ENCODE measurements at regions not wholly inside any gene's neighbourhood (a gene's known extent, or its start where the extent isn't known, plus 50 kb on each side); places are given as distances from the start of the nearest gene placed in this dataset.

GRCh38 chr2:128506534-128506933, 187.9 kb upstream of the HS6ST1 start:
- H3K9me3 ChIP-seq, result no peaks in the 10 kb centered on the region
- H3K4me3 ChIP-seq, result no peak overlapping the region
- H3K27me3 ChIP-seq, result no peaks in the 10 kb centered on the region
- no peaks in the 10 kb centered on the region for H3K36me3 ChIP-seq
- no peak for ATAC-seq
- no peaks in the 10 kb centered on the region for H3K4me1 ChIP-seq
- no peak for TF ChIP-seq POLR2AphosphoS5 (IDR thresholded peaks at IDR 0.05)
- no peak for TF ChIP-seq EP300 (IDR thresholded peaks at IDR 0.05)
- TF ChIP-seq CTCF (IDR thresholded peaks at IDR 0.05), result no peak
- TF ChIP-seq POLR2A (IDR thresholded peaks at IDR 0.05), result no peak
- H3K27ac ChIP-seq, result no peak overlapping the region
- WGBS, 2 donors (ENCODE audit: low coverage in 1 of 2), result 92% methylated on average over 2 of the region's 2 CpGs

- Histone ChIP-seq H3K27ac (no peak overlapping the region), H3K4me3 (no peak overlapping the region), H3K4me1 (peaks cover 0 to 10% (median 0%) of the 10 kb centered on the region in 3 donors), H3K36me3 (no peaks in the 10 kb centered on the region), H3K27me3 (no peaks in the 10 kb centered on the region), H3K9me3 (no peaks in the 10 kb centered on the region)
- ATAC-seq, result no peak
- TF ChIP-seq POLR2AphosphoS5 (IDR thresholded peaks at IDR 0.05), result no peak
- TF ChIP-seq POLR2A (IDR thresholded peaks at IDR 0.05), result no peak
- no peak for TF ChIP-seq CTCF (IDR thresholded peaks at IDR 0.05)
- TF ChIP-seq EP300 (IDR thresholded peaks at IDR 0.05), result no peak
- WGBS, 2 donors (ENCODE audit: low coverage in 1 of 2), result 43 to 64% methylated on average over 2 of the region's 4 CpGs
Measured at GRCh38 chr2:128510701-128511397, 192.2 kb upstream of the HS6ST1 start.

- H3K36me3 ChIP-seq, result no peaks in the 10 kb centered on the region
- H3K4me1 ChIP-seq, result peaks cover 0 to 10% (median 0%) of the 10 kb centered on the region in 3 donors
- no peak overlapping the region for H3K4me3 ChIP-seq
- no peak overlapping the region for H3K27ac ChIP-seq
- 94% methylated on average over 6 of the region's 12 CpGs; no CpG with 5 or more reads in 1 of the 2 donors for WGBS, 2 donors (ENCODE audit: low coverage in 1 of 2)
- TF ChIP-seq POLR2A (IDR thresholded peaks at IDR 0.05), result no peak
- TF ChIP-seq EP300 (IDR thresholded peaks at IDR 0.05), result no peak
- TF ChIP-seq POLR2AphosphoS5 (IDR thresholded peaks at IDR 0.05), result no peak
- TF ChIP-seq CTCF (IDR thresholded peaks at IDR 0.05), result no peak
- no peaks in the 10 kb centered on the region for H3K9me3 ChIP-seq
- H3K27me3 ChIP-seq, result no peaks in the 10 kb centered on the region
- no peak for ATAC-seq
Measured at GRCh38 chr2:128511731-128512378, 193.2 kb upstream of the HS6ST1 start.

- H3K9me3 ChIP-seq, result no peaks in the 10 kb centered on the region
- no peaks in the 10 kb centered on the region for H3K27me3 ChIP-seq
- H3K4me1 ChIP-seq, result peaks cover 0 to 10% (median 0%) of the 10 kb centered on the region in 3 donors
- WGBS, 2 donors (ENCODE audit: low coverage in 1 of 2), result 78 to 100% methylated on average over 1 to 3 of the region's 9 CpGs
- H3K4me3 ChIP-seq, result no peak overlapping the region
- TF ChIP-seq POLR2A (IDR thresholded peaks at IDR 0.05), result no peak
- no peak overlapping the region for H3K27ac ChIP-seq
- H3K36me3 ChIP-seq, result no peaks in the 10 kb centered on the region
- no peak for ATAC-seq
Measured at GRCh38 chr2:128512379-128513115, 193.9 kb upstream of the HS6ST1 start.

- TF ChIP-seq POLR2A (IDR thresholded peaks at IDR 0.05), result no peak
- TF ChIP-seq CTCF (IDR thresholded peaks at IDR 0.05), result no peak
- TF ChIP-seq EP300 (IDR thresholded peaks at IDR 0.05), result no peak
- TF ChIP-seq POLR2AphosphoS5 (IDR thresholded peaks at IDR 0.05), result no peak
- no peak overlapping the region for H3K27ac ChIP-seq
- ATAC-seq, result no peak
- no peaks in the 10 kb centered on the region for H3K9me3 ChIP-seq
- WGBS, 2 donors (ENCODE audit: low coverage in 1 of 2), result 90 to 100% methylated on average over 2 to 12 of the region's 12 CpGs
- H3K36me3 ChIP-seq, result no peaks in the 10 kb centered on the region
- H3K4me3 ChIP-seq, result no peak overlapping the region
- no peaks in the 10 kb centered on the region for H3K27me3 ChIP-seq
- H3K4me1 ChIP-seq, result peaks cover 0 to 10% (median 0%) of the 10 kb centered on the region in 3 donors
Measured at GRCh38 chr2:128513116-128513960, 194.7 kb upstream of the HS6ST1 start.

All from gastroesophageal sphincter (tissue), 4 donors.